Kidney (tissue), 13 donors: ENCODE measurements at regions not wholly inside any gene's neighbourhood (a gene's known extent, or its start where the extent isn't known, plus 50 kb on each side); places are given as distances from the start of the nearest gene placed in this dataset.

ENCODE experiments used
- DNase-seq, 5 donors: peaks; one replicate each; pipeline ENCODE4 v3.0.0-alpha.2; 2013 to 2020
- FAIRE-seq: peaks from 2 replicates; lab custom pipeline; 2012; peaks lifted over from hg19 to GRCh38; lab: Jason Lieb, UNC
- H3K27ac ChIP-seq, 2 donors: one replicate each; pipeline ENCODE4 v1.7.0; 2013; ENCODE audit warnings: low read depth in 2 of 2, low read length in 2 of 2, inconsistent platforms in 1 of 2
- H3K27me3 ChIP-seq: one replicate; pipeline ENCODE4 v1.7.1; 2013; ENCODE audit warnings: low read length, inconsistent platforms; ENCODE audit not compliant: control insufficient read depth, insufficient read depth
- H3K36me3 ChIP-seq, 3 donors: one replicate each; pipeline versions ENCODE4 v1.7.0 to v1.7.1; 2013; ENCODE audit warnings: low read length in 3 of 3, control low read depth in 1 of 3, inconsistent platforms in 1 of 3; ENCODE audit not compliant: insufficient read depth in 3 of 3, control insufficient read depth in 2 of 3
- H3K4me1 ChIP-seq, 3 donors: one replicate each; pipeline versions ENCODE4 v1.7.0 to v1.7.1; 2013; ENCODE audit warnings: low read length in 3 of 3, inconsistent platforms in 1 of 3, low read depth in 1 of 3; ENCODE audit not compliant: control insufficient read depth in 2 of 3, insufficient read depth in 2 of 3
- H3K4me3 ChIP-seq, 3 donors: one replicate each; pipeline versions ENCODE4 v1.7.0 to v1.8.1; 2013; ENCODE audit warnings: low read length in 3 of 3, control low read depth in 1 of 3, inconsistent platforms in 1 of 3
- H3K9ac ChIP-seq, 3 donors: one replicate each; pipeline versions ENCODE4 v1.7.0 to v1.7.1; 2013; ENCODE audit warnings: low read length in 3 of 3, control low read depth in 1 of 3, inconsistent platforms in 1 of 3
- H3K9me3 ChIP-seq, 3 donors: one replicate each; pipeline versions ENCODE4 v1.7.0 to v1.7.1; 2013; ENCODE audit warnings: low read length in 3 of 3, control low read depth in 1 of 3, inconsistent platforms in 1 of 3; ENCODE audit not compliant: control insufficient read depth in 2 of 3, insufficient read depth in 1 of 3
- intact Hi-C: fragments of 100-400 bp; cut with DNase I; formaldehyde crosslinking; loops from one replicate; pipeline ENCODE4 v1.11.1; 2022
- TF ChIP-seq, protein P1 (sequence below): IDR thresholded peaks from 3 replicates; pipeline ENCODE4 v1.5.1; 2012; ENCODE audit warnings: mild to moderate bottlenecking, moderate library complexity, borderline replicate concordance; ENCODE audit not compliant: insufficient read depth; ENCODE audit errors: extremely low read depth
- donor health status: control.
- donor health status: control.
- donor health status: control.
- donor health status: control.
- donor health status: control.
- donor health status: DM: yes; HTN: yes; CAD: no.
- donor health status: Normal renal cell carcinoma (clear cell type).

DNA sequence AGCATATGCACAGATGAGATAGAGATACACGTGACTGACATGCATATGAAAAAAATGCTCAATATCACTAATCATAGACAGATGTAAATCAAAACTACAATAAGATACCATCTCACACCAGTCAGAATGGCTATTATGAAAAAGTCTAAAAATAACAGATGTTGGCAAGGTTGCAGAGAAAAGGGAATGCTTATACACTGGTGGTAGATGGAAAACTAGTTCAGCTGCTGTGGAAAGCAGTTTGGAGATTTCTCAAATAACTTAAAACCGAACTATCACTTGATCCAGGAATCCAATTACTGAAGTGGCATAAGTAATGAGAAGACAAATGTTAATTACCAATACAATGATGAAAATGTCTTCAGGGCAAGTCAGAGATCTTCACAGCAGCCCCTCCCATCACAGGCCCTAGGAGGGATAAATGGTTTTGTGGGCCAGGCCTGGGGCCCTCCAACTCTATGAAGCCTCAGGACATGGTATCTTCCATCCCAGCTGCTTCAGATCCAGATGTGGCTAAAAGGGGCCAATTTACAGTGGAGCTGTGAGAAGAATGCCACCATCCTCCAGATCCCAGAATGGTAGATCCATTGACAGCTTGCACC lies 71.4 kb upstream of the PLSCR4 start:
- Histone ChIP-seq H3K27ac (no peak overlapping the region), H3K4me1 (no peaks in the 10 kb centered on the region), H3K9me3 (no peaks in the 10 kb centered on the region), H3K4me3 (no peak overlapping the region), H3K27me3 (no peaks in the 10 kb centered on the region), H3K36me3 (no peaks in the 10 kb centered on the region), H3K9ac (no peak overlapping the region)
- DNase-seq (no peak), FAIRE-seq (no peak)
- intact Hi-C loops, result no loop called here
- TF ChIP-seq, protein P1, sequence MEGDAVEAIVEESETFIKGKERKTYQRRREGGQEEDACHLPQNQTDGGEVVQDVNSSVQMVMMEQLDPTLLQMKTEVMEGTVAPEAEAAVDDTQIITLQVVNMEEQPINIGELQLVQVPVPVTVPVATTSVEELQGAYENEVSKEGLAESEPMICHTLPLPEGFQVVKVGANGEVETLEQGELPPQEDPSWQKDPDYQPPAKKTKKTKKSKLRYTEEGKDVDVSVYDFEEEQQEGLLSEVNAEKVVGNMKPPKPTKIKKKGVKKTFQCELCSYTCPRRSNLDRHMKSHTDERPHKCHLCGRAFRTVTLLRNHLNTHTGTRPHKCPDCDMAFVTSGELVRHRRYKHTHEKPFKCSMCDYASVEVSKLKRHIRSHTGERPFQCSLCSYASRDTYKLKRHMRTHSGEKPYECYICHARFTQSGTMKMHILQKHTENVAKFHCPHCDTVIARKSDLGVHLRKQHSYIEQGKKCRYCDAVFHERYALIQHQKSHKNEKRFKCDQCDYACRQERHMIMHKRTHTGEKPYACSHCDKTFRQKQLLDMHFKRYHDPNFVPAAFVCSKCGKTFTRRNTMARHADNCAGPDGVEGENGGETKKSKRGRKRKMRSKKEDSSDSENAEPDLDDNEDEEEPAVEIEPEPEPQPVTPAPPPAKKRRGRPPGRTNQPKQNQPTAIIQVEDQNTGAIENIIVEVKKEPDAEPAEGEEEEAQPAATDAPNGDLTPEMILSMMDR, result no peak

DNA sequence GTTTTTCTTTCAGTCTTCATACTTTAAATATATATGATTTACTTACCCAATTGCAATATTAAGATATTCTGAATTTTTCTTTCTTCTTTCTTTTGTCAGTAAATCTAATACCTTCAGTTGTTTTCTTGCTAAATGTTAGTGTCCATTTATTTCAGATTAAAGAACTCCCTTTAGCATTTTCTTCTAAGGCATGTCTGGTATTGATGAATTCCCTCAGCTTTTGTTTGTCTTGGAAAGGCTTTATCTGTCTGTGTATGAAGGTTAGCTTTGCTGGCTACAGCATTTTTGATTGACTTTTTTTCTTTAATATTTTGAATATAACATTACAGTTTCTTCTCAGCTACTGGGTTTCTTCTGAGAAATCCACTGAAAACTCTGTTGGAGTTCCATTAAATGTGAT lies 64.0 kb upstream of the PLSCR4 start:
- DNase-seq (no peak), FAIRE-seq (no peak)
- Histone ChIP-seq H3K36me3 (no peaks in the 10 kb centered on the region), H3K27ac (no peak overlapping the region), H3K9me3 (no peaks in the 10 kb centered on the region), H3K4me1 (no peaks in the 10 kb centered on the region), H3K4me3 (no peak overlapping the region), H3K27me3 (no peaks in the 10 kb centered on the region), H3K9ac (no peak overlapping the region)
- intact Hi-C loops, result no loop called here
- TF ChIP-seq, protein P1, result no peak

DNA sequence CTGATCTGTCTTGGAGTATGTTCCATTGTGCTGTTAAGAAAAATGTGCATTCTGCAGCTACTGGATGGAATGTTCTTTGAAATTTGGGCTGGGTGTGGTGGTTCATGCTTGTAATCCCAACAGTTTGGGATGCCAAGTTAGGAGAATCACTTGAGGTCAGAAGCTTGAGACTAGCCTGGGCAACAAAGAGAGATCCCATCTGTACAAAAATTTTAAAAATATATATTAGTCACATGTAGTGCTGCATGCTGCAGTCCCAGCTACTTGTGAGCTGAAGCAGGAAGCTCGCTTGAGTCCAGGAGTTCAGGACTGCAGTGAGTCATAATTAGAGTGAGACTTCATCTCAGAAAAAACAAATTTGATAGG lies 62.8 kb upstream of the PLSCR4 start:
- Histone ChIP-seq H3K36me3 (no peaks in the 10 kb centered on the region), H3K9me3 (no peaks in the 10 kb centered on the region), H3K4me1 (no peaks in the 10 kb centered on the region), H3K4me3 (no peak overlapping the region), H3K9ac (no peak overlapping the region), H3K27me3 (no peaks in the 10 kb centered on the region), H3K27ac (peak overlapping the region in 1 of 2 donors; percentile 2)
- FAIRE-seq (no peak), DNase-seq (no peak)
- intact Hi-C loops, result no loop called here
- TF ChIP-seq, protein P1, result no peak
